Stimulated activated naive B cell treated with anti-CD40 and anti-IgM and Interleukin-4, amounts not matched to agents 10 μg/mL and 1 μg/mL and 100 μg/mL, for 72 hours (primary cell): ENCODE measurements at regions not wholly inside any gene's neighbourhood (a gene's known extent, or its start where the extent isn't known, plus 50 kb on each side); places are given as distances from the start of the nearest gene placed in this dataset.
"Not testable (repeated sequence)": the region's sequence is repeated elsewhere in the genome, so short reads cannot be mapped to it uniquely, and the experiment has no call there.

Source experiments
- ATAC-seq, 2 donors: fragments of 150-1000 bp; cut with Tn5 transposase; replicated peaks; 2 replicates each; pipeline ENCODE4 v1.10.0; 2021; ENCODE audit warnings: moderate library complexity in 1 of 2
- DNase-seq: peaks from one replicate; pipeline ENCODE4 v3.0.0; 2021
- H3K27ac Mint-ChIP-seq: one replicate; pipeline ENCODE4 v1.8.0; 2022; ENCODE audit warnings: mild to moderate bottlenecking, mixed read lengths
- H3K27me3 Mint-ChIP-seq, 2 donors: one replicate each; pipeline ENCODE4 v1.8.0; 2022; ENCODE audit warnings: mixed read lengths in 2 of 2
- H3K36me3 Mint-ChIP-seq, 2 donors: one replicate each; pipeline ENCODE4 v1.8.0; 2022; ENCODE audit warnings: mixed read lengths in 2 of 2, mild to moderate bottlenecking in 1 of 2
- H3K4me1 Mint-ChIP-seq, 2 donors: one replicate each; pipeline ENCODE4 v1.8.0; 2022; ENCODE audit warnings: mixed read lengths in 2 of 2, mild to moderate bottlenecking in 1 of 2
- H3K4me3 Mint-ChIP-seq, 2 donors: one replicate each; pipeline ENCODE4 v1.8.0; 2022; ENCODE audit warnings: mild to moderate bottlenecking in 2 of 2, mixed read lengths in 2 of 2, moderate library complexity in 1 of 2
- H3K9me3 Mint-ChIP-seq, 2 donors: one replicate each; pipeline ENCODE4 v1.8.0; 2022; ENCODE audit warnings: mixed read lengths in 2 of 2, mild to moderate bottlenecking in 1 of 2

DNA sequence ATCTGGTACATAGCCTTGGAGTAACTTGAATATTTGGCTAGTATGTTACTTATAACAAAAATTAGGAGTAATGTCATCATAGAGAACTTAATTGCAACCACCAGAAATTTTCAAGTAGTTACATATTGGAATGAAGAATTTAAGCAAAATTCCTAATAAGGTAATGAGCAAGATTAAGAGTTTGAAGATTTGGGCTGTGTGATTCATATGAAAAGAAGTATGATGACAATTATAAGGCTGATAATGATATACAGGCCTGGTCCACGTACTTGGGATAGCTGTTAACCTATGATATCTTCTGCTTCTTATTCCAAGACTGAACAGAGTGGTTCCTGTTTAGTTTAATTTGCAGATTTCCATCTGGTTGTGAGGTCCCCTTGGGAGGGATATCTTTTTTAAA is 463.9 kb downstream of the RAPGEF2 start:
- no peaks in the 10 kb centered on the region for H3K27me3 Mint-ChIP-seq
- ATAC-seq = no peak

DNA sequence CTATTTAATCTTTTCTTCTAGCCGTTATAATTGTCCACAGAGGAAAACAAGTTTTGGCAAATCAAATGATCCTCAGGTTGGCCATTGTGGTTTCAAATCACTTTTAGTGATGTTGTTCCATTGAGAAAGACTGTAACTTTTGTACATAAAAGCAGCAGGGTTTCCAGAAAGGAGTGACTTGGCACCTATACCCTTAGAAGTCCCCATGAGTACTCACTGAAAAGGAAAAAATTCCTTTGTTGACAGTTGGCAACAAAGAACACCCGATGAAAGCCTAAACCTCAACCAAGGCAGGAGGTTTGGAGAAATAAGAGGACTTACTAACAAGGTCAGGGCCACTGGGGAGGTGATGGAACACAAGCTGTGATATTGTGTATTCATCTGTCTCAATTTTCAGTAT is 474.4 kb downstream of the RAPGEF2 start:
- Mint-ChIP-seq H3K27me3 (no peaks in the 10 kb centered on the region), H3K36me3 (no peaks in the 10 kb centered on the region), H3K4me1 (no peaks in the 10 kb centered on the region), H3K27ac (no peak overlapping the region), H3K9me3 (peaks cover 1 to 5% of the 10 kb centered on the region in 2 donors), H3K4me3 (no peak overlapping the region)
- ATAC-seq = no peak
- DNase-seq = no peak

More for the DNA sequence above, 463.9 kb downstream of the RAPGEF2 start:
- DNase-seq = no peak
- no peak overlapping the region for H3K27ac Mint-ChIP-seq
- H3K4me1 Mint-ChIP-seq = no peaks in the 10 kb centered on the region
- H3K9me3 Mint-ChIP-seq = peaks cover 14 to 30% of the 10 kb centered on the region in 2 donors
- H3K36me3 Mint-ChIP-seq = no peaks in the 10 kb centered on the region
- no peak overlapping the region for H3K4me3 Mint-ChIP-seq

DNA sequence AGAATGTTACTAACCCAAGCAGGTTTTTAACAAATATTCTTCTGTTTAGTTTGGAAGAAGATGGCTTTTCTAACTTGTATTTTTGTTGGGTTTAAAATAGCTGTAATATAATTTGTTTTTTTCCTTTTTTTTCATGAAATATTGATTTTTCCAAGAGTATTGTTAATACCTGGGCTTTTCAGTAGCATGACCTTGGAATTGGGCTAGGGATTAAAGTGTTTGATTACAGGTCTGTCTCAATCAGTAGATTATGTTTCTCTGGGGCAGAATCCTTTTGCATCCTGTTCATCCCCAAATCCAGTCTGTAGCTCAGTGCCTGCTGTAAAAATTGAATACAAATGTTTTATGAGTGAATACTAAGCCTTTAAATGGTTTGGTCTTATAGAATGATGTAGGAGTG is 479.8 kb downstream of the RAPGEF2 start:
- Mint-ChIP-seq H3K9me3 (peaks cover 18% of the 10 kb centered on the region in 2 donors), H3K27ac (no peak overlapping the region), H3K4me3 (no peak overlapping the region), H3K4me1 (no peaks in the 10 kb centered on the region), H3K36me3 (no peaks in the 10 kb centered on the region), H3K27me3 (no peaks in the 10 kb centered on the region)
- DNase-seq (no peak), ATAC-seq (no peak)

DNA sequence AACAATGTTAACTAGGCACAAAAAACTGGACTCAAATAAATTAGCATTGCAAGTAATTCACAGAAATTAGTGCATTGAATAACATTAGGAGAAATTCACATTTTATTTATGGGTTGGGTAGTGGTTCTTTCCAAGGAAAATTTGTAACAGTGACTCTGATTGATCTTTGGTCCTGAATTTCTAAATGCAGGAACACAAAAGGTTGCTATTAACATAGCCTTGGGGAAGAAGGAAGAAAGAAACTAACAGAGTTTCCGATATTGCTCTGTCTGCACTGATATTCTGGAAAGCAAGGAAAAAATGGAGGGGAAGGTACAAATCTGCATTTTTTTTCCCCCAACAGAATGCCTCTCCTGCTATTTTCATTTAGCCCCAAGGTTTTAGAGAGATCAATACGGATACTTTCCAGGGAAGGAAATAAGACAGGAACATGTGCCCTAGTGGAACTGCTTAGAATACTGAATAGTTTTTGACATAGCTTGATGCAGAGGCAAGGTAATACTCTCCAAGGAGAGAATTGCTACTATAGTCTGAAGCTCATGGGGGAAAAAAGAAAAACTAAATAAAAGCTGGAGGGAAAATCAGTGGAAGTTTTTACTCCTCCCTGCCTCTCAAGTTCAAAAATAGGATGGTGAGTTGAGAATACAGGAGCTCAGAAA is 490.1 kb downstream of the RAPGEF2 start:
- Mint-ChIP-seq H3K27me3 (no peaks in the 10 kb centered on the region), H3K27ac (no peak overlapping the region), H3K4me3 (no peak overlapping the region), H3K9me3 (peaks cover 2 to 3% of the 10 kb centered on the region in 2 donors), H3K4me1 (no peaks in the 10 kb centered on the region), H3K36me3 (no peaks in the 10 kb centered on the region)
- no peak for DNase-seq
- ATAC-seq = no peak

DNA sequence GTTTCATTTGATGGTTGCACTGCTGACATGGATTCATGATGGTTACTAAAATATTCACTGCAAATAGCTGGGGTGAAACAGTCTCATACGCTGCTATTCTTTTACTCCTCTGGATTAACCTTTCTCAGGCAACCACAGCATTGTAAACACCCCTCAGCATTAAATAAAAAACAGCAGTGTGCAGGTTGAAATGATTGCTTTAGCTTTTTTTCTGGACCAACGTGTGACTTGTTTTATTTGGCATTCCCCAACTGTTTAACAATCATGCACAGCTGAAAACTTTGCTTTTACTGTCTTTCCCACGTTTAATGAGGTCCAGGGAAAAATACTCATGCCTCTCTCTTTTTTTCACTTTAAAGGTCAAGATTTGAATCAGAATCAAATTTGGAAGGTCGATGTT is 490.8 kb downstream of the RAPGEF2 start:
- Mint-ChIP-seq H3K27ac (no peak overlapping the region), H3K4me3 (no peak overlapping the region), H3K36me3 (no peaks in the 10 kb centered on the region), H3K27me3 (no peaks in the 10 kb centered on the region), H3K4me1 (no peaks in the 10 kb centered on the region), H3K9me3 (peaks cover 2 to 3% of the 10 kb centered on the region in 2 donors)
- DNase-seq (no peak), ATAC-seq (no peak)

DNA sequence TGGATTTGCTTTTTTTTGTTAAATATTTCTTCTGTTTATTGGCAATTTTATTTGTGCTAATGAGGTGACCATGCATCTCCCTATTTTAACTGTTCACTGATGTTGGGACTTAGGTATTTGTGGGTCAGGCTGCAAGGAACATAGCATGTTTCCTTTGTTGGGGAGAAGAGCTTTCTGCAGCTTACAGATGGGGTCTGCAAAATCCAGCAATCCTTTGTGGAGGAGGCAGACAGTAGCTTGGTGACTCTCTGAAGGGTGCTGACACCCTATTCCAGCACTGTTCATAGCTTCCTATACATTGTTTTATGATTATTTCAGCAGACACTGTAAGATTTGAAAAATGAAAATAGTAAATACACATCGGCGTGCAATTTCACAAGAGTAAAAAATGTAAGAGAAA is 491.7 kb downstream of the RAPGEF2 start:
- Mint-ChIP-seq H3K27me3 (no peaks in the 10 kb centered on the region), H3K4me3 (no peak overlapping the region), H3K36me3 (no peaks in the 10 kb centered on the region), H3K9me3 (no peaks in the 10 kb centered on the region), H3K4me1 (no peaks in the 10 kb centered on the region), H3K27ac (no peak overlapping the region)
- no peak for ATAC-seq
- no peak for DNase-seq

DNA sequence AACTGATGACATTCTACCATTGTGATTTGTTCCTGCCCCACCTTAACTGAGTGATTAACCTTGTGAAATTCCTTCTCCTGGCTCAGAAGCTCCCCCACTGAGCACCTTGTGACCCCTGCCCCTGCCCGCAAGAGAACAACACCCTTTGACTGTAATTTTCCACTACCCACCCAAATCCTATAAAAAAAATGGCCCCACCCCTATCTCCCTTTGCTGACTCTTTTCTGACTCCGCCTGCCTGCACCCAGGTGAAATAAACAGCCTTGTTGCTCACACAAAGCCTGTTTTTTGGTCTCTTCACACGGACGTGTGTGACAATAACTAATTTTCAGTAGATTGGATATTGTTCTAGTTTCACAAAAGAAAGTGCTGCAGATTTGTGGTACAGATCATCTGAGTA is 492.2 kb downstream of the RAPGEF2 start:
- not testable (repeated sequence) for H3K27me3 Mint-ChIP-seq, ATAC-seq, H3K4me1 Mint-ChIP-seq, H3K36me3 Mint-ChIP-seq, DNase-seq, H3K4me3 Mint-ChIP-seq, H3K9me3 Mint-ChIP-seq, H3K27ac Mint-ChIP-seq

DNA sequence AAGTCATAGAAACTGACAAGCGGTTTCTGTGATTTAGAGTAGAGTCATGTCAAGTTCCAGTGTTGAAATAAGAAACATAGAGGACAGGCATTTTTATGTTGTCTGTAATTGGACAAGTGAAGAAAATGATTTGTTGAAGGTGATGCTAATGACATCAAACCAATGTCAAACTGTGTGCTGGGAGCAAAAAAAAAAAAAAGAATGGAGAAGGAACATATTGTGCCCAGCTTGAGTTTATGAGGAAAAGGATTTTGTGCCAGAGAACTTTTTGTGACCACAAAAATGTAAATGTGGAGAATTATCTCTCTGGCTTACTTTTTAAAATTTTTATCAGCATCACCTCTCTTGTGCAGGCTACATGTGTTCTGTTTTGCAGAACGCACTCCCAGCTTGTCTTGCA is 495.7 kb downstream of the RAPGEF2 start:
- no peak for DNase-seq
- Mint-ChIP-seq H3K4me1 (no peaks in the 10 kb centered on the region), H3K36me3 (no peaks in the 10 kb centered on the region), H3K27ac (no peak overlapping the region), H3K9me3 (no peaks in the 10 kb centered on the region), H3K4me3 (no peak overlapping the region), H3K27me3 (no peaks in the 10 kb centered on the region)
- no peak for ATAC-seq

DNA sequence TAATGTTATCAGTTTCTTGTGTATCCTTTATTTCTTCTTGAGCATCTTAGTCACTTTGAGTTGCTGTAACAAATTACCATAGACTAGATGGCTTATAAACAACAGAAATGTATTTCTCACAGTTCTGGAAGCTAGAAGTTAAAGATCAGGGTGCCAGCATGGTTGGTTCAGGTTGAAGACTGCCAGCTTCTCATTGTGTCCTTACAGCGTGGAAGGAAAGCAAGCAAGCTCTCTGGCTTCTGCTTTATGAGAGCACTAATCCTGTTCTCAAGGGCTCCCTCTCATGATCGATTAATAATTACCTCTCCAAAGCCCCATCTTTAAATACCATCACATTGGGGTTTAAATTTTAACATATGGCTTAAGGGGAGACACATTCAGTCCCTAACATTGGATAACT is 497.2 kb downstream of the RAPGEF2 start:
- no peak for DNase-seq
- Mint-ChIP-seq H3K9me3 (no peaks in the 10 kb centered on the region), H3K27ac (no peak overlapping the region), H3K4me3 (no peak overlapping the region), H3K4me1 (no peaks in the 10 kb centered on the region), H3K36me3 (no peaks in the 10 kb centered on the region), H3K27me3 (no peaks in the 10 kb centered on the region)
- no peak for ATAC-seq

DNA sequence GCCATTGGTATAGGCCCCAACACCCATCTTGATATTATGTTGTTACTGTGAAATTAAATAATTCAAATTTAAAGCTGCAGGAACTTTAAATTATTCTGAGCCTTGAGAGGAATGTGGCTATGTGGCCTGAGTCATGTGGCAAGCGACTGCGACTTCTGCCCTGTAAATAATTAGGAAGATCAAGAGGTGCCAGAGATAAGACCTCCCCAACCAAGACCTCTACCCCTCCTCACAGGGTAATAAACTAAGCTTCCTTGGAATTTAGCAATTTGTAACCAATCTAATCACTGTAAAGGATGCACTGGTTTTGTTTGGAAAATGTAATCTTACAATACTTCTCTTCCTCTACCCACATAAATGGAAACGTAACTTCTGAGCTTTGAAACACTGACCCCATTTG is 501.9 kb downstream of the RAPGEF2 start:
- H3K36me3 Mint-ChIP-seq = no peaks in the 10 kb centered on the region
- H3K9me3 Mint-ChIP-seq = no peaks in the 10 kb centered on the region

DNA sequence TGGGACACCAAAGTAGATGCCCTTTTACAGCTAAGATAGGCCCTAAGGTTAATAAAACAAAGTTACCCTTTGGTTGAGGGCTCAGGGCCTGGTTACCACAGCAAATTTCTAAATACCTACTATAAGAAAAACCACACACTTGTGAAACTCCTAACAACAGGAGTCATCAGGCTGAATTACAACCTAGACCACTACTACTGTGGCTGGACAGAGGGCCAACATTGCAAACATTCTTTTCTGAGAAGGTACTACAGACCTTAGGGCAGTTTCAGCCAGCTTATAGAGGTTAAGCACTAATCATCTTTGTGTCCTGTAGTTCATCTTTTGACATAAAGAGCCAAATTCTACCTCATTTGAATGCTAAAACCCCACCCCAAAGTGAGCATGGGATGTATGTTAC is 504.0 kb downstream of the RAPGEF2 start:
- Mint-ChIP-seq H3K27ac (no peak overlapping the region), H3K4me1 (no peaks in the 10 kb centered on the region), H3K9me3 (no peaks in the 10 kb centered on the region), H3K27me3 (no peaks in the 10 kb centered on the region), H3K36me3 (no peaks in the 10 kb centered on the region), H3K4me3 (no peak overlapping the region)
- no peak for ATAC-seq
- no peak for DNase-seq

More for the DNA sequence above, 501.9 kb downstream of the RAPGEF2 start:
- no peak overlapping the region for H3K27ac Mint-ChIP-seq
- H3K27me3 Mint-ChIP-seq = no peaks in the 10 kb centered on the region
- DNase-seq = no peak
- no peaks in the 10 kb centered on the region for H3K4me1 Mint-ChIP-seq
- no peak overlapping the region for H3K4me3 Mint-ChIP-seq
- ATAC-seq = no peak

DNA sequence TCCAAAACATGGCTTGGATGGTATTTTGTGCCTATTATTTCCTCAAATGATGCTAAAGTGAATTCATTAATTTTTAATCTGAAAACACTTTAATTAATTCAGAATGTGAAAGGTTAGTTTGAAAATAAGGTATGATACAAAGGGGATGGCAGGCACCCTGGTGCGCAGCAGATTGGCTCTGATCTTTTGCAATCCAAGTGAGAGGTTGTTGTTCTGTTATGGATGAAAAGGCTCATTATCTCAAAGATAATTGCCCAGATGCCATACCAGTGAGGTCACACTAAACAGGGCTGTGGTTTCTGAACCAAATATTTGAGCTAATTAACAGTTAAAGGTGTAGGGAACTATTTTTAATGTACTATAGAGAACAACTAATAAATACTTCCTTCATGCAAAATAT is 504.9 kb downstream of the RAPGEF2 start:
- ATAC-seq = no peak

DNA sequence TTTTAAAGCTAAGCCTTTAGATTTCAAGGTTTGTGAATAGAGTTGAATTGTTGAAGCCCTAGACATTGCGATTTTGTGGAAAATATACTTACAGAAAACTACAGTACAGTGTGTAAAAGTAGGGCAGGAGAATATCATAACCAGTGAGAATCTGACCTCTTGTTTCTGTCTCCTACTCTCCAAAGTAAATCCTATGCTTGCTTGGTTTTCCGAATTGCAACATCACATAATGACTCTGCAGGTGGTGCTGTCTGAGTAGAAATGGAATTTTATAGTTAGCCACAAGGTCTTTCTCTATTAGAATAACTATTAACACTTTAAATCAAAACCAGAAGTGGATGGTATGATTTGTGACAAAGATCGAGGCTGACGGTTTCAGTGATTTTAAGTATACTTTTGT is 505.6 kb downstream of the RAPGEF2 start:
- Mint-ChIP-seq H3K27ac (no peak overlapping the region), H3K4me1 (no peaks in the 10 kb centered on the region), H3K27me3 (no peaks in the 10 kb centered on the region), H3K36me3 (no peaks in the 10 kb centered on the region), H3K4me3 (no peak overlapping the region), H3K9me3 (peaks cover 3 to 4% of the 10 kb centered on the region in 2 donors)
- DNase-seq = no peak
- ATAC-seq = no peak

More for the DNA sequence above, 504.9 kb downstream of the RAPGEF2 start:
- no peaks in the 10 kb centered on the region for H3K27me3 Mint-ChIP-seq
- no peak overlapping the region for H3K27ac Mint-ChIP-seq
- DNase-seq = no peak
- no peaks in the 10 kb centered on the region for H3K36me3 Mint-ChIP-seq
- H3K4me1 Mint-ChIP-seq = no peaks in the 10 kb centered on the region
- H3K4me3 Mint-ChIP-seq = no peak overlapping the region
- peaks cover 3 to 4% of the 10 kb centered on the region in 2 donors for H3K9me3 Mint-ChIP-seq

DNA sequence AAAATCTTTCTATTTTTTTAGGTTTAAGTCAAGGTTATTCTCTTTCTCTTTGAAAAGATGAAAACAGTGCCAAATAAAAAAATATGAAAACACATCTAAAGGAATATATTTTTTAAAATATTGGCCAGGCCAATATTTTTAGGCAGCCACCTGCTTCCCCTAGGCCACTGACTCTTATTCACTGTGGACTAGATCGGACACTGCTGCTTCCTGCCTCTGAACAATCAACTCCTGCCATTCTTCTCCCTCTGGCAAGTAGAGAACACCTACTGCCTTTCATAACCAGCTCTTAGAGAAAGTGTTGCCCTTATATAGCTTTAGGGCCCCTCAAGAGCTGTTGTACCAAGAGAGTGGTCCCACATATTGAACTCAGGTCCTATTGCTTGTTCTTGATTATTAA is 529.2 kb downstream of the RAPGEF2 start:
- ATAC-seq (no peak), DNase-seq (no peak)
- Mint-ChIP-seq H3K9me3 (peaks cover 0 to 3% of the 10 kb centered on the region in 2 donors), H3K36me3 (no peaks in the 10 kb centered on the region), H3K27me3 (no peaks in the 10 kb centered on the region), H3K27ac (no peak overlapping the region), H3K4me1 (no peaks in the 10 kb centered on the region), H3K4me3 (no peak overlapping the region)

DNA sequence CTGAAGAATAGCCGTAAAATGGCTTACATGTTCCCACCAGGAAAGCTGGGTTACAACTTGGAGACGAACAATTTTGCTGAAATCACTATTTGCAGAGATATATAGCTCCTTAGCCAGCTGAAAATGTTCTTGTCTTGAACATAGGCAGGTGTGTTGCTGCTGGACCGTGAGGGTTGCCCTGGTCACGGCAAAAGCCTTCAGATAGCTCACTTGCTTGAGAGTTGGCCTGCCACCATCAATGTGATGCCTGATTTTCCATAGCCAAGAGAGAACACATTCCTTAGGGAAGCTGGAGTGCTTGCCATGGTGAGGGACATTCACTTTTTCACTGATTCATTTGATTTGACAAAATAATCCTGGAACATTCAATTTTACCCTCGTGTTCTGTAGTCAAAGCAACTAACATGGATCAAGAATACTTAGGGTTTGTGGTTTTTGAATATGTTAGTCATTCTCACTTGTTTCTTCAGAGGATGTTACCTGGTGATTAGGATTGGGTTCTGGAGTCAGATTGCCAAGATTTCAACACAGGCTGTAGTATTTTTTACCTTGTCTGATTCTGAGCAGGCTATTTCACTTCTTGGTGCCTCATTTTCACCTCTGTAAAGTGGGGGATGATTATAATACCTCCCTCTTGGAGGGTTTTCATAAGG is 536.9 kb downstream of the RAPGEF2 start:
- H3K36me3 Mint-ChIP-seq = no peaks in the 10 kb centered on the region
- H3K4me3 Mint-ChIP-seq = no peak overlapping the region
- peaks cover 0 to 2% of the 10 kb centered on the region in 2 donors for H3K9me3 Mint-ChIP-seq
- no peak for DNase-seq
- H3K27ac Mint-ChIP-seq = no peak overlapping the region
- no peaks in the 10 kb centered on the region for H3K27me3 Mint-ChIP-seq
- ATAC-seq = no peak
- H3K4me1 Mint-ChIP-seq = no peaks in the 10 kb centered on the region
